Liver (tissue), 8 donors: ENCODE measurements at regions not wholly inside any gene's neighbourhood (a gene's known extent, or its start where the extent isn't known, plus 50 kb on each side); places are given as distances from the start of the nearest gene placed in this dataset.

Experiments used
- DNase-seq: peaks from one replicate; pipeline ENCODE4 v3.0.0-alpha.2; 2017; ENCODE audit warnings: low spot score
- H3K27ac ChIP-seq, 2 donors: one replicate each; pipeline ENCODE4 v1.7.0; 2013; ENCODE audit warnings: inconsistent platforms in 2 of 2, low read length in 2 of 2, control low read depth in 1 of 2, low read depth in 1 of 2, mild to moderate bottlenecking in 1 of 2
- H3K27me3 ChIP-seq, 4 donors: one replicate each; pipeline versions ENCODE4 v1.6.1 to v1.7.0; 2013; ENCODE audit warnings: low read length in 3 of 4, inconsistent platforms in 1 of 4, mild to moderate bottlenecking in 1 of 4, moderate library complexity in 1 of 4; ENCODE audit not compliant: control insufficient read depth in 4 of 4, insufficient read depth in 4 of 4
- H3K36me3 ChIP-seq, 4 donors: one replicate each; pipeline versions ENCODE4 v1.6.1 to v1.7.0; 2013; ENCODE audit warnings: low read length in 3 of 4, mild to moderate bottlenecking in 3 of 4, low read depth in 1 of 4, moderate library complexity in 1 of 4; ENCODE audit not compliant: control insufficient read depth in 4 of 4, insufficient read depth in 3 of 4
- H3K4me1 ChIP-seq, 4 donors: one replicate each; pipeline versions ENCODE4 v1.6.1 to v1.7.0; 2013; ENCODE audit warnings: low read length in 3 of 4, mild to moderate bottlenecking in 3 of 4, moderate library complexity in 1 of 4; ENCODE audit not compliant: control insufficient read depth in 4 of 4, insufficient read depth in 4 of 4
- H3K4me3 ChIP-seq, 3 donors: one replicate each; pipeline versions ENCODE4 v1.6.1 to v1.7.0; 2013; ENCODE audit warnings: low read length in 3 of 3, control low read depth in 1 of 3, low read depth in 1 of 3, mild to moderate bottlenecking in 1 of 3
- H3K9ac ChIP-seq, 2 donors: one replicate each; pipeline ENCODE4 v1.7.0; 2013; ENCODE audit warnings: low read length in 2 of 2, mild to moderate bottlenecking in 2 of 2, moderate library complexity in 2 of 2, control low read depth in 1 of 2, low read depth in 1 of 2
- H3K9me3 ChIP-seq, 4 donors: one replicate each; pipeline versions ENCODE4 v1.6.1 to v1.7.0; 2013; ENCODE audit warnings: low read length in 3 of 4; ENCODE audit not compliant: control insufficient read depth in 4 of 4
- EGR1 ChIP-seq, 2 donors: IDR thresholded peaks; 2 replicates each; pipeline ENCODE4 v1.6.1; 2016 to 2018; ENCODE audit warnings: antibody characterized with exemption in 2 of 2, low read depth in 2 of 2
- FOXA1 ChIP-seq: IDR thresholded peaks from 2 replicates; pipeline ENCODE4 v1.6.1; 2016; ENCODE audit warnings: antibody characterized with exemption
- FOXA2 ChIP-seq: IDR thresholded peaks from 2 replicates; pipeline ENCODE4 v1.6.1; 2016; ENCODE audit warnings: antibody characterized with exemption
- GABPA ChIP-seq, 2 donors: IDR thresholded peaks in 1 of 2; conservative IDR thresholded peaks in 1 of 2; 2 replicates each; pipeline ENCODE4 v1.6.1; 2016; ENCODE audit warnings: antibody characterized with exemption in 2 of 2, mild to moderate bottlenecking in 1 of 2, moderate library complexity in 1 of 2
- HNF4A ChIP-seq, 2 donors: conservative IDR thresholded peaks; 2 replicates each; pipeline ENCODE4 v1.6.1; 2016; ENCODE audit warnings: antibody characterized with exemption in 2 of 2, mild to moderate bottlenecking in 2 of 2
- HNF4G ChIP-seq: IDR thresholded peaks from 2 replicates; pipeline ENCODE4 v1.6.1; 2016; ENCODE audit warnings: antibody characterized with exemption
- JUND ChIP-seq, 2 donors: IDR thresholded peaks; 2 replicates each; pipeline ENCODE4 v1.6.1; 2016; ENCODE audit warnings: antibody characterized with exemption in 2 of 2
- MAX ChIP-seq: IDR thresholded peaks from 2 replicates; pipeline ENCODE4 v1.6.1; 2016; ENCODE audit warnings: antibody characterized with exemption
- NR2F2 ChIP-seq: IDR thresholded peaks from 2 replicates; pipeline ENCODE4 v1.6.1; 2016; ENCODE audit warnings: antibody characterized with exemption
- RAD21 ChIP-seq, 2 donors: IDR thresholded peaks; 2 replicates each; pipeline ENCODE4 v1.6.1; 2016; ENCODE audit warnings: antibody characterized with exemption in 2 of 2, mild to moderate bottlenecking in 2 of 2
- REST ChIP-seq: IDR thresholded peaks from 2 replicates; pipeline ENCODE4 v1.6.1; 2016; ENCODE audit warnings: antibody characterized with exemption, mild to moderate bottlenecking
- RXRA ChIP-seq, 2 donors: IDR thresholded peaks; 2 replicates each; pipeline ENCODE4 v1.6.1; 2017 to 2018; ENCODE audit warnings: antibody characterized with exemption in 2 of 2, mild to moderate bottlenecking in 1 of 2
- SP1 ChIP-seq: IDR thresholded peaks from 2 replicates; pipeline ENCODE4 v1.6.1; 2018; ENCODE audit warnings: antibody characterized with exemption, mild to moderate bottlenecking
- TAF1 ChIP-seq: conservative IDR thresholded peaks from 2 replicates; pipeline ENCODE4 v1.6.1; 2016; ENCODE audit warnings: antibody characterized with exemption, mild to moderate bottlenecking
- YY1 ChIP-seq: IDR thresholded peaks from 2 replicates; pipeline ENCODE4 v1.6.1; 2016; ENCODE audit warnings: antibody characterized with exemption, mild to moderate bottlenecking
- WGBS: extraction: QIAGEN DNeasy Blood & Tissue Kit; methylation state at CpG from one replicate; pipeline ENCODE4 v1.1.7; 2013; 5-methylcytosine and 5-hydroxymethylcytosine counted together
- TF ChIP-seq, protein P1 (sequence below): fragments of 150-350 bp; IDR thresholded peaks from 2 replicates; pipeline ENCODE4 v1.5.1; 2017; ENCODE audit warnings: improper control_type of control experiment, low read depth, low read length; ENCODE audit not compliant: missing input control
- TF ChIP-seq, protein P2 (sequence below): IDR thresholded peaks from 2 replicates; pipeline ENCODE4 v1.6.1; 2016; ENCODE audit warnings: antibody characterized with exemption
- donor health status: healthy.
- donor health status: healthy.
- donor health status: healthy.
- donor health status: healthy.
- donor health status: healthy.

GRCh38 chr1:25057188-25057587 is 127.1 kb upstream of the RUNX3 start (continued):
- no peak for TF ChIP-seq GABPA (IDR thresholded peaks at IDR 0.05 in 1 of 2, conservative IDR thresholded peaks at IDR 0.05 in 1 of 2)
- no peak for TF ChIP-seq MAX
- no peak for TF ChIP-seq HNF4A (conservative IDR thresholded peaks at IDR 0.05)

- no peaks in the 10 kb centered on the region for H3K36me3 ChIP-seq
- no peaks in the 10 kb centered on the region for H3K4me1 ChIP-seq
- no peaks in the 10 kb centered on the region for H3K27me3 ChIP-seq
- no peak overlapping the region for H3K9ac ChIP-seq
- TF ChIP-seq TAF1, result no peak
- no peak for DNase-seq
- no peak overlapping the region for H3K27ac ChIP-seq
- H3K9me3 ChIP-seq, result no peaks in the 10 kb centered on the region
- 87% methylated on average over 9 of the region's 9 CpGs for WGBS
- H3K4me3 ChIP-seq, result no peak overlapping the region
These were observed 126.5 kb upstream of the RUNX3 start for GRCh38 chr1:25056536-25056935.

- no peak for DNase-seq
- H3K4me1 ChIP-seq, result no peaks in the 10 kb centered on the region
- no peaks in the 10 kb centered on the region for H3K36me3 ChIP-seq
- H3K27ac ChIP-seq, result no peak overlapping the region
- no peak overlapping the region for H3K4me3 ChIP-seq
- 92% methylated on average over 5 of the region's 5 CpGs for WGBS
- H3K9ac ChIP-seq, result no peak overlapping the region
- H3K9me3 ChIP-seq, result no peaks in the 10 kb centered on the region
- TF ChIP-seq JUND (IDR thresholded peaks at IDR 0.05), result no peak
- TF ChIP-seq, protein P1, sequence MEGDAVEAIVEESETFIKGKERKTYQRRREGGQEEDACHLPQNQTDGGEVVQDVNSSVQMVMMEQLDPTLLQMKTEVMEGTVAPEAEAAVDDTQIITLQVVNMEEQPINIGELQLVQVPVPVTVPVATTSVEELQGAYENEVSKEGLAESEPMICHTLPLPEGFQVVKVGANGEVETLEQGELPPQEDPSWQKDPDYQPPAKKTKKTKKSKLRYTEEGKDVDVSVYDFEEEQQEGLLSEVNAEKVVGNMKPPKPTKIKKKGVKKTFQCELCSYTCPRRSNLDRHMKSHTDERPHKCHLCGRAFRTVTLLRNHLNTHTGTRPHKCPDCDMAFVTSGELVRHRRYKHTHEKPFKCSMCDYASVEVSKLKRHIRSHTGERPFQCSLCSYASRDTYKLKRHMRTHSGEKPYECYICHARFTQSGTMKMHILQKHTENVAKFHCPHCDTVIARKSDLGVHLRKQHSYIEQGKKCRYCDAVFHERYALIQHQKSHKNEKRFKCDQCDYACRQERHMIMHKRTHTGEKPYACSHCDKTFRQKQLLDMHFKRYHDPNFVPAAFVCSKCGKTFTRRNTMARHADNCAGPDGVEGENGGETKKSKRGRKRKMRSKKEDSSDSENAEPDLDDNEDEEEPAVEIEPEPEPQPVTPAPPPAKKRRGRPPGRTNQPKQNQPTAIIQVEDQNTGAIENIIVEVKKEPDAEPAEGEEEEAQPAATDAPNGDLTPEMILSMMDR, result no peak
- TF ChIP-seq REST, result no peak
- no peak for TF ChIP-seq TAF1
- no peak for TF ChIP-seq HNF4G
- TF ChIP-seq NR2F2, result no peak
- no peak for TF ChIP-seq RAD21 (IDR thresholded peaks at IDR 0.05)
- no peak for TF ChIP-seq MAX
- no peak for TF ChIP-seq RXRA (IDR thresholded peaks at IDR 0.05)
- no peak for TF ChIP-seq FOXA2
- TF ChIP-seq, protein P2, sequence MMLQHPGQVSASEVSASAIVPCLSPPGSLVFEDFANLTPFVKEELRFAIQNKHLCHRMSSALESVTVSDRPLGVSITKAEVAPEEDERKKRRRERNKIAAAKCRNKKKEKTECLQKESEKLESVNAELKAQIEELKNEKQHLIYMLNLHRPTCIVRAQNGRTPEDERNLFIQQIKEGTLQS, result no peak
- no peak for TF ChIP-seq YY1
- no peak for TF ChIP-seq FOXA1
- no peak for TF ChIP-seq SP1
- no peak for TF ChIP-seq EGR1 (IDR thresholded peaks at IDR 0.05; ENCODE audit: low read depth in 2 of 2)
- no peaks in the 10 kb centered on the region for H3K27me3 ChIP-seq
These were observed 125.9 kb upstream of the RUNX3 start for GRCh38 chr1:25055961-25056360.
